ENCODE measurements at regions not wholly inside any gene's neighbourhood (a gene's known extent, or its start where the extent isn't known, plus 50 kb on each side); places are given as distances from the start of the nearest gene placed in this dataset.

- TF ChIP-seq FOSL1 (IDR thresholded peaks at IDR 0.05; ENCODE audit: insufficient read depth, low read depth, low read length) (no peak), MAFK (IDR thresholded peaks at IDR 0.05; ENCODE audit: low read depth, low read length) (no peak), TEAD4 (IDR thresholded peaks at IDR 0.05; ENCODE audit: low read depth, low read length) (no peak), TCF12 (IDR thresholded peaks at IDR 0.05; ENCODE audit: low read depth, low read length) (no peak), NANOG (IDR thresholded peaks at IDR 0.05; ENCODE audit: insufficient read depth, low read depth, low read length, poor library complexity, severe bottlenecking) (no peak), ZNF274 (IDR thresholded peaks at IDR 0.05; ENCODE audit: borderline replicate concordance, extremely low read depth, low read length) (no peak), SUZ12 (IDR thresholded peaks at IDR 0.05; ENCODE audit: low read length) (no peak), SP2 (IDR thresholded peaks at IDR 0.05; ENCODE audit: low read length) (no peak), ATF3 (IDR thresholded peaks at IDR 0.05; ENCODE audit: insufficient read depth, low read depth, low read length) (no peak), HDAC6 (IDR thresholded peaks at IDR 0.05; ENCODE audit: low read depth, low read length) (no peak), POU5F1 (IDR thresholded peaks at IDR 0.05; ENCODE audit: low read depth, low read length) (no peak), POLR2AphosphoS5 (IDR thresholded peaks at IDR 0.05; ENCODE audit: low read depth, low read length) (no peak), SP4 (IDR thresholded peaks at IDR 0.05; ENCODE audit: low read length) (no peak), HDAC2 (IDR thresholded peaks at IDR 0.05; ENCODE audit: borderline replicate concordance in 1 of 2, low read depth in 2 of 2, low read length in 2 of 2) (no peak), ASH2L (IDR thresholded peaks at IDR 0.05; ENCODE audit: low read length) (no peak)
- peaks cover 11% of the 10 kb centered on the region; the same call in 1 of the 2 replicates for H3K23me2 ChIP-seq (ENCODE audit: low read depth, low read length)
- H3K14ac ChIP-seq (ENCODE audit: insufficient read length): no peak overlapping the region
- no peak overlapping the region for H2BK15ac ChIP-seq (ENCODE audit: low read length)
- 31% methylated on average over 4 of the region's 4 CpGs; no CpG with 5 or more reads in 1 of the 2 experiments for WGBS, 2 experiments (ENCODE audit: extremely low coverage in 1 of 2, insufficient coverage in 1 of 2, insufficient read length in 1 of 2, insufficient replicate concordance in 2 of 2, low coverage in 1 of 2, low lambda C conversion rate in 2 of 2, missing lambda C conversion rate in 1 of 2)
- H3K4ac ChIP-seq (replicated peaks; ENCODE audit: insufficient read length, low read depth, low read length): no peak overlapping the region
- FAIRE-seq (no peak), DNase-seq (ENCODE audit: low read depth in 1 of 2, low spot score in 2 of 2) (no peak)
- no peak overlapping the region for H2AK5ac ChIP-seq (ENCODE audit: low read depth, low read length)
- peak overlapping the region; percentile 5 for H4K91ac ChIP-seq (replicated peaks; ENCODE audit: insufficient read length, low read length)
- no peaks in the 10 kb centered on the region for H3K9me3 ChIP-seq (ENCODE audit: insufficient read depth in 2 of 2, low read depth in 1 of 2, low read length in 1 of 2)
- no peak overlapping the region for H3K27ac ChIP-seq (ENCODE audit: low read depth, low read length)
- no peak overlapping the region for H2BK5ac ChIP-seq (ENCODE audit: low read depth, low read length)
- H4K5ac ChIP-seq (ENCODE audit: insufficient read length, low read depth, low read length): no peak overlapping the region
- ChIA-PET CTCF (ENCODE audit: partially characterized antibody) (interaction anchor here (1.2 to 4.2 kb wide), 4 partner anchors 15 to 684 kb away, joined by 3 to 17 read pairs (median 5); no protein-coding TSS in a partner anchor), POLR2A (ENCODE audit: partially characterized antibody) (no interaction called here)
- no peak overlapping the region for H2BK120ac ChIP-seq (replicated peaks; ENCODE audit: low read depth, low read length)
- H3K27me3 ChIP-seq (replicated peaks in 1 of 4; ENCODE audit: control insufficient read depth in 3 of 4, extremely low read depth in 1 of 4, insufficient read depth in 3 of 4, low read length in 3 of 4): peaks cover 16 to 39% (median 31%) of the 10 kb centered on the region in 4 experiments
- H3K4me1 ChIP-seq (replicated peaks in 1 of 4; ENCODE audit: control insufficient read depth in 3 of 4, insufficient read depth in 4 of 4, low read length in 3 of 4): peaks cover 0 to 13% (median 12%) of the 10 kb centered on the region in 4 experiments; a peak in 6 of 7 replicates
- no peaks in the 10 kb centered on the region for H3K36me3 ChIP-seq (ENCODE audit: control insufficient read depth in 2 of 4, insufficient read depth in 4 of 4, low read length in 3 of 4)
- no peak overlapping the region for H3K18ac ChIP-seq (ENCODE audit: extremely low read depth, low read length)
- H4K20me1 ChIP-seq (replicated peaks in 1 of 2; ENCODE audit: control insufficient read depth in 1 of 2, insufficient read depth in 2 of 2, low read length in 2 of 2): no peaks in the 10 kb centered on the region
- no peak overlapping the region for H3K9ac ChIP-seq (replicated peaks in 1 of 4; ENCODE audit: extremely low read depth in 1 of 4, low read depth in 3 of 4, low read length in 3 of 4)
- no peaks in the 10 kb centered on the region for H3K79me2 ChIP-seq (ENCODE audit: control insufficient read depth in 1 of 2, insufficient read depth in 2 of 2, low read length in 2 of 2)
- H2BK12ac ChIP-seq (ENCODE audit: low read depth, low read length): no peak overlapping the region
- H2BK20ac ChIP-seq (ENCODE audit: low read length): no peak overlapping the region
- no peak overlapping the region for H4K8ac ChIP-seq (ENCODE audit: extremely low read depth, insufficient read depth, low read length)
- peak overlapping the region; percentile 15 to 39; a peak in 1 of 4 replicates for H3K4me2 ChIP-seq (ENCODE audit: insufficient read depth in 1 of 2, low read depth in 2 of 2, low read length in 2 of 2)
- H3K4me3 ChIP-seq (ENCODE audit: extremely low read depth in 1 of 4, insufficient read depth in 2 of 4, low read depth in 3 of 4, low read length in 4 of 4): 0 out of 8 replicates have a peak overlapping the region, but pooled peaks of 1 of the 4 experiments have one; percentile 2
- H2AFZ ChIP-seq (ENCODE audit: low read length): no peak overlapping the region
- no peak overlapping the region for H3K56ac ChIP-seq (replicated peaks; ENCODE audit: insufficient read length, low read depth, low read length)
- no peaks in the 10 kb centered on the region for H3K79me1 ChIP-seq (ENCODE audit: low read depth, low read length)
- H3K23ac ChIP-seq (ENCODE audit: insufficient read length): no peak overlapping the region
These were observed 174.8 kb upstream of the CDKN3 start for GRCh38 chr14:54221971-54222370.
